Astrocyte (in vitro differentiated cells and primary cell): ENCODE measurements at regions not wholly inside any gene's neighbourhood (a gene's known extent, or its start where the extent isn't known, plus 50 kb on each side); places are given as distances from the start of the nearest gene placed in this dataset.

Source experiments
- DNase-seq: peaks from one replicate; pipeline ENCODE4 v3.0.0-alpha.2; 2010; ENCODE audit warnings: low read depth
- FAIRE-seq: peaks from 2 replicates; lab custom pipeline; 2011; peaks lifted over from hg19 to GRCh38; lab: Jason Lieb, UNC
- H2AFZ ChIP-seq: 2 replicates; pipeline ENCODE4 v1.6.0; 2012; ENCODE audit warnings: low read depth, low read length, inconsistent platforms
- H3K27ac ChIP-seq: 2 replicates; pipeline ENCODE4 v1.5.1; 2011; ENCODE audit warnings: low read depth, low read length, inconsistent platforms
- H3K27me3 ChIP-seq: 2 replicates; pipeline ENCODE4 v1.6.0; 2011; ENCODE audit warnings: low read length, inconsistent platforms; ENCODE audit not compliant: insufficient read depth
- H3K36me3 ChIP-seq: 2 replicates; pipeline ENCODE4 v1.5.1; 2011; ENCODE audit warnings: low read length, inconsistent platforms; ENCODE audit not compliant: insufficient read depth
- H3K4me1 ChIP-seq: 2 replicates; pipeline ENCODE4 v1.5.1; 2011; ENCODE audit warnings: low read length, inconsistent platforms; ENCODE audit not compliant: insufficient read depth
- H3K4me2 ChIP-seq: 2 replicates; pipeline ENCODE4 v1.6.0; 2012; ENCODE audit warnings: low read length, inconsistent platforms
- H3K4me3 ChIP-seq: 2 replicates; pipeline ENCODE4 v1.5.1; 2011; ENCODE audit warnings: low read depth, mild to moderate bottlenecking, low read length, inconsistent platforms; ENCODE audit not compliant: insufficient read depth
- H3K79me2 ChIP-seq: 2 replicates; pipeline ENCODE4 v1.6.0; 2012; ENCODE audit warnings: mild to moderate bottlenecking, low read length, inconsistent platforms; ENCODE audit not compliant: insufficient read depth
- H3K9ac ChIP-seq: 2 replicates; pipeline ENCODE4 v1.6.0; 2012; ENCODE audit warnings: mild to moderate bottlenecking, low read length, inconsistent platforms
- H3K9me3 ChIP-seq: 2 replicates; pipeline ENCODE4 v1.5.1; 2012; ENCODE audit warnings: low read depth, mild to moderate bottlenecking, low read length, inconsistent platforms; ENCODE audit not compliant: insufficient read depth
- H4K20me1 ChIP-seq: 2 replicates; pipeline ENCODE4 v1.6.0; 2012; ENCODE audit warnings: low read length, inconsistent platforms; ENCODE audit not compliant: insufficient read depth
- H3K27ac Mint-ChIP-seq: one replicate; pipeline ENCODE4 v1.8.0; 2021; ENCODE audit warnings: mild to moderate bottlenecking, mixed read lengths; ENCODE audit not compliant: unreplicated experiment
- H3K27me3 Mint-ChIP-seq: one replicate; pipeline ENCODE4 v1.8.0; 2021; ENCODE audit warnings: low read depth, mixed read lengths; ENCODE audit not compliant: unreplicated experiment
- H3K36me3 Mint-ChIP-seq: one replicate; pipeline ENCODE4 v1.8.0; 2021; ENCODE audit warnings: low read depth, mixed read lengths; ENCODE audit not compliant: unreplicated experiment
- H3K4me1 Mint-ChIP-seq: one replicate; pipeline ENCODE4 v1.8.0; 2021; ENCODE audit warnings: low read depth, mixed read lengths; ENCODE audit not compliant: unreplicated experiment
- H3K4me3 Mint-ChIP-seq: one replicate; pipeline ENCODE4 v1.8.0; 2021; ENCODE audit warnings: mild to moderate bottlenecking, moderate library complexity, mixed read lengths; ENCODE audit not compliant: unreplicated experiment
- H3K9me3 Mint-ChIP-seq: one replicate; pipeline ENCODE4 v1.8.0; 2021; ENCODE audit warnings: mild to moderate bottlenecking, mixed read lengths; ENCODE audit not compliant: unreplicated experiment
- CTCF ChIP-seq: IDR thresholded peaks from 2 replicates; pipeline ENCODE4 v1.5.1; 2011; ENCODE audit warnings: low read depth, mild to moderate bottlenecking, inconsistent platforms, low read length, moderate library complexity; ENCODE audit not compliant: insufficient read depth
- EZH2 ChIP-seq: IDR thresholded peaks from 2 replicates; pipeline ENCODE4 v1.6.1; 2012; ENCODE audit warnings: mild to moderate bottlenecking, low read length, inconsistent platforms; ENCODE audit not compliant: insufficient read depth

- H3K27me3 Mint-ChIP-seq = no peaks in the 10 kb centered on the region
- no peak for TF ChIP-seq CTCF
- TF ChIP-seq EZH2 = no peak
- FAIRE-seq = no peak
- H3K4me2 ChIP-seq = no peak overlapping the region
- no peak overlapping the region for H3K4me3 ChIP-seq
- H3K27me3 ChIP-seq = no peaks in the 10 kb centered on the region
- no peak for DNase-seq
- no peak overlapping the region for H2AFZ ChIP-seq
- H3K4me1 Mint-ChIP-seq = no peaks in the 10 kb centered on the region
- no peaks in the 10 kb centered on the region for H3K9me3 ChIP-seq
- H3K9ac ChIP-seq = no peak overlapping the region
- H3K36me3 ChIP-seq = no peaks in the 10 kb centered on the region
- H3K4me1 ChIP-seq = peaks cover 3% of the 10 kb centered on the region
- no peak overlapping the region for H3K27ac ChIP-seq
- H3K27ac Mint-ChIP-seq = no peak overlapping the region
- no peaks in the 10 kb centered on the region for H3K9me3 Mint-ChIP-seq
- no peaks in the 10 kb centered on the region for H3K79me2 ChIP-seq
- H4K20me1 ChIP-seq = no peaks in the 10 kb centered on the region
- no peak overlapping the region for H3K4me3 Mint-ChIP-seq
- no peaks in the 10 kb centered on the region for H3K36me3 Mint-ChIP-seq
Observed at GRCh38 chr1:101741910-101742309, 254.8 kb downstream of the OLFM3 start.

GRCh38 chr1:101742509-101742908 lies 254.2 kb downstream of the OLFM3 start:
- FAIRE-seq = no peak

More at GRCh38 chr1:101742509-101742908, 254.2 kb downstream of the OLFM3 start:
- no peak overlapping the region for H3K27ac Mint-ChIP-seq
- H3K27me3 Mint-ChIP-seq = no peaks in the 10 kb centered on the region
- no peak for TF ChIP-seq CTCF
- TF ChIP-seq EZH2 = no peak
- Histone ChIP-seq H3K36me3 (no peaks in the 10 kb centered on the region), H3K79me2 (no peaks in the 10 kb centered on the region), H3K4me3 (no peak overlapping the region), H3K27me3 (no peaks in the 10 kb centered on the region), H3K4me1 (peaks cover 3% of the 10 kb centered on the region), H3K27ac (no peak overlapping the region), H3K9me3 (no peaks in the 10 kb centered on the region), H3K4me2 (no peak overlapping the region), H2AFZ (no peak overlapping the region), H3K9ac (no peak overlapping the region), H4K20me1 (no peaks in the 10 kb centered on the region)
- no peak overlapping the region for H3K4me3 Mint-ChIP-seq
- no peaks in the 10 kb centered on the region for H3K4me1 Mint-ChIP-seq
- H3K9me3 Mint-ChIP-seq = no peaks in the 10 kb centered on the region
- no peaks in the 10 kb centered on the region for H3K36me3 Mint-ChIP-seq
- no peak for DNase-seq
